MCF 10A (cell line): ENCODE measurements at regions not wholly inside any gene's neighbourhood (a gene's known extent, or its start where the extent isn't known, plus 50 kb on each side); places are given as distances from the start of the nearest gene placed in this dataset.

Source experiments
- BruUV-seq: library from RNA; stranded (reverse); fragments of 400-500 nt; replicated peaks from 2 replicates; lab custom pipeline; 2021; lab: Mats Ljungman, UMichigan
- CTCF ChIA-PET: fragments of 300-600 bp; sonication (Branson Sonifier 250); formaldehyde crosslinking; extraction: SDS; loops from one replicate; lab custom pipeline; 2021; ENCODE audit warnings: antibody characterized with exemption, inconsistent platforms; lab: Yijun Ruan, JAX
- POLR2A ChIA-PET: fragments of 300-600, 350-650 bp; sonication (Branson Sonifier 250); formaldehyde crosslinking; extraction: SDS; loops from one replicate; lab custom pipeline; 2020; ENCODE audit warnings: antibody characterized with exemption, inconsistent platforms; lab: Yijun Ruan, JAX
- DNase-seq: peaks from one replicate; pipeline ENCODE4 v3.0.0-alpha.2; 2018; ENCODE audit not compliant: unreplicated experiment
- H3K27ac Mint-ChIP-seq: one replicate; pipeline ENCODE4 v1.8.0; 2022; ENCODE audit warnings: mild to moderate bottlenecking, low read depth, mixed read lengths; ENCODE audit not compliant: unreplicated experiment
- H3K27me3 Mint-ChIP-seq: one replicate; pipeline ENCODE4 v1.8.0; 2022; ENCODE audit warnings: mixed read lengths; ENCODE audit not compliant: insufficient read depth, unreplicated experiment
- H3K36me3 Mint-ChIP-seq: one replicate; pipeline ENCODE4 v1.8.0; 2022; ENCODE audit warnings: mild to moderate bottlenecking, moderate library complexity, mixed read lengths; ENCODE audit not compliant: insufficient read depth, unreplicated experiment
- H3K4me1 Mint-ChIP-seq: one replicate; pipeline ENCODE4 v1.8.0; 2022; ENCODE audit warnings: mixed read lengths; ENCODE audit not compliant: insufficient read depth, unreplicated experiment
- H3K4me3 Mint-ChIP-seq: one replicate; pipeline ENCODE4 v1.8.0; 2022; ENCODE audit warnings: mild to moderate bottlenecking, moderate library complexity, mixed read lengths; ENCODE audit not compliant: unreplicated experiment
- H3K9me3 Mint-ChIP-seq: one replicate; pipeline ENCODE4 v1.8.0; 2022; ENCODE audit warnings: mixed read lengths; ENCODE audit not compliant: unreplicated experiment
- CTCF ChIP-seq: fragments of 200-600 bp; IDR thresholded peaks from one replicate; pipeline ENCODE4 v1.8.0; 2022; ENCODE audit warnings: antibody characterized with exemption, mild to moderate bottlenecking; ENCODE audit not compliant: unreplicated experiment
- intact Hi-C: fragments of 100-400 bp; cut with micrococcal nuclease; formaldehyde crosslinking; loops from 2 replicates; pipeline ENCODE4 v1.14.1; 2022

GRCh38 chr7:101688995-101689907, 60.2 kb upstream of the MYL10 start:
- Mint-ChIP-seq H3K4me1 (no peaks in the 10 kb centered on the region), H3K4me3 (no peak overlapping the region), H3K36me3 (no peaks in the 10 kb centered on the region), H3K9me3 (no peaks in the 10 kb centered on the region), H3K27me3 (no peaks in the 10 kb centered on the region), H3K27ac (no peak overlapping the region)
- no TSS peak for BruUV-seq
- intact Hi-C loops: loop anchor here (1.0 to 2.0 kb wide), 3 partner anchors 125 to 584 kb away; no protein-coding TSS in a partner anchor
- TF ChIP-seq CTCF: no peak
- no peak for DNase-seq
- ChIA-PET POLR2A (interaction anchor here (0.7 kb wide), 1 partner anchor 192 kb away, joined by 3 read pairs; no protein-coding TSS in a partner anchor), CTCF (interaction anchor here (0.6 to 2.4 kb wide), 25 partner anchors 16 to 750 kb away, joined by 3 to 10 read pairs (median 4); no protein-coding TSS in a partner anchor)

GRCh38 chr7:101690061-101690460, 61.0 kb upstream of the MYL10 start:
- ChIA-PET CTCF (interaction anchor here (0.7 to 2.4 kb wide), 10 partner anchors 8 to 583 kb away, joined by 3 to 10 read pairs (median 5); no protein-coding TSS in a partner anchor), POLR2A (no interaction called here)
- Mint-ChIP-seq H3K4me3 (no peak overlapping the region), H3K36me3 (no peaks in the 10 kb centered on the region), H3K4me1 (no peaks in the 10 kb centered on the region), H3K9me3 (no peaks in the 10 kb centered on the region), H3K27ac (no peak overlapping the region), H3K27me3 (no peaks in the 10 kb centered on the region)
- no TSS peak for BruUV-seq
- no peak for DNase-seq
- no peak for TF ChIP-seq CTCF
- intact Hi-C loops: no loop called here

- H3K4me3 Mint-ChIP-seq: no peak overlapping the region
Measured at GRCh38 chr7:101691822-101692384, 62.8 kb upstream of the MYL10 start.

More at GRCh38 chr7:101691822-101692384, 62.8 kb upstream of the MYL10 start:
- no TSS peak for BruUV-seq
- Mint-ChIP-seq H3K4me1 (no peaks in the 10 kb centered on the region), H3K36me3 (peaks cover 6% of the 10 kb centered on the region), H3K27ac (no peak overlapping the region), H3K9me3 (no peaks in the 10 kb centered on the region), H3K27me3 (peaks cover 8% of the 10 kb centered on the region)
- no peak for DNase-seq
- intact Hi-C loops: no loop called here
- TF ChIP-seq CTCF: no peak
- ChIA-PET POLR2A (interaction anchor here (0.9 kb wide), 1 partner anchor 101 kb away, joined by 4 read pairs; no protein-coding TSS in a partner anchor), CTCF (no interaction called here)
